ENCODE measurements at regions not wholly inside any gene's neighbourhood (a gene's known extent, or its start where the extent isn't known, plus 50 kb on each side); places are given as distances from the start of the nearest gene placed in this dataset.

GRCh38 chr4:140252141-140252741 lies 98.3 kb upstream of the MAML3 start:
- no TSS peak for BruUV-seq (replicated peaks)

More at GRCh38 chr4:140252141-140252741, 98.3 kb upstream of the MAML3 start:
- ChIA-PET SMC1A (ENCODE audit: uncharacterized antibody, unreplicated experiment) (interaction anchor here (0.7 to 1.9 kb wide), 2 partner anchors 79 to 240 kb away, joined by 3 to 4 read pairs; no protein-coding TSS in a partner anchor), POLR2A (no interaction called here), RAD21 (ENCODE audit: unreplicated experiment) (interaction anchor here (3.4 kb wide), 1 partner anchor 200 kb away, joined by 14 read pairs; no protein-coding TSS in a partner anchor), CTCF (interaction anchor here (0.5 to 2.2 kb wide), 12 partner anchors 9 to 573 kb away, joined by 3 to 9 read pairs (median 3); no protein-coding TSS in a partner anchor)
- Histone ChIP-seq H3K27me3 (replicated peaks in 1 of 2; ENCODE audit: control insufficient read depth in 2 of 2, insufficient read depth in 2 of 2, low read length in 1 of 2) (peaks cover 10 to 19% of the 10 kb centered on the region in 2 experiments), H3K36me3 (ENCODE audit: control insufficient read depth in 2 of 2, insufficient read depth in 2 of 2, low read length in 1 of 2) (no peaks in the 10 kb centered on the region), H2AFZ (ENCODE audit: control insufficient read depth, low read depth, low read length) (0 out of 2 replicates have a peak overlapping the region, but pooled peaks have one; percentile 45), H3K27ac (ENCODE audit: control insufficient read depth, insufficient read depth) (no peak overlapping the region), H3K4me3 (no peak overlapping the region), H3K9ac (ENCODE audit: control insufficient read depth, insufficient read depth, low read length) (no peak overlapping the region), H3K79me2 (ENCODE audit: control insufficient read depth, insufficient read depth, low read length) (no peaks in the 10 kb centered on the region), H3K9me3 (replicated peaks; ENCODE audit: control insufficient read depth, insufficient read depth, low read length) (no peaks in the 10 kb centered on the region), H3K4me2 (ENCODE audit: control insufficient read depth, insufficient read depth) (no peak overlapping the region), H3K4me1 (ENCODE audit: control insufficient read depth, insufficient read depth, low read length) (no peaks in the 10 kb centered on the region), H4K20me1 (ENCODE audit: control insufficient read depth, insufficient read depth) (no peaks in the 10 kb centered on the region)
- TF ChIP-seq YY1 (IDR thresholded peaks at IDR 0.05; ENCODE audit: low read depth, low read length), result no peak
- TF ChIP-seq RUNX3 (IDR thresholded peaks at IDR 0.05; ENCODE audit: low read length), result no peak
- TF ChIP-seq E4F1 (IDR thresholded peaks at IDR 0.05; ENCODE audit: borderline replicate concordance, partially characterized antibody), result no peak
- TF ChIP-seq, protein P1, sequence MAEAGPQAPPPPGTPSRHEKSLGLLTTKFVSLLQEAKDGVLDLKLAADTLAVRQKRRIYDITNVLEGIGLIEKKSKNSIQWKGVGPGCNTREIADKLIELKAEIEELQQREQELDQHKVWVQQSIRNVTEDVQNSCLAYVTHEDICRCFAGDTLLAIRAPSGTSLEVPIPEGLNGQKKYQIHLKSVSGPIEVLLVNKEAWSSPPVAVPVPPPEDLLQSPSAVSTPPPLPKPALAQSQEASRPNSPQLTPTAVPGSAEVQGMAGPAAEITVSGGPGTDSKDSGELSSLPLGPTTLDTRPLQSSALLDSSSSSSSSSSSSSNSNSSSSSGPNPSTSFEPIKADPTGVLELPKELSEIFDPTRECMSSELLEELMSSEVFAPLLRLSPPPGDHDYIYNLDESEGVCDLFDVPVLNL (IDR thresholded peaks at IDR 0.05; ENCODE audit: low read depth, low read length), result no peak
- DNase-seq (ENCODE audit: low read depth, low spot score) (no peak), FAIRE-seq (no peak), ATAC-seq (no peak)
- WGBS (ENCODE audit: insufficient coverage, insufficient replicate concordance, low lambda C conversion rate, missing lambda C conversion rate), result 19% methylated on average over 19 of the region's 19 CpGs
- in situ Hi-C loops (cut with MboI), result no loop called here
- intact Hi-C loops (cut with micrococcal nuclease; ENCODE audit: unreplicated experiment), result loop anchor here (2.0 to 5.0 kb wide), 5 partner anchors 95 to 649 kb away; no protein-coding TSS in a partner anchor

Data from GM12878 (cell line).